ENCODE measurements at regions not wholly inside any gene's neighbourhood (a gene's known extent, or its start where the extent isn't known, plus 50 kb on each side); places are given as distances from the start of the nearest gene placed in this dataset.
"Not testable (repeated sequence)": the region's sequence is repeated elsewhere in the genome, so short reads cannot be mapped to it uniquely, and the experiment has no call there.

GRCh38 chr1:245062741-245063305 is 92.0 kb upstream of the KIF26B start:
- DNase-seq (ENCODE audit: low read depth in 4 of 4, low spot score in 3 of 4), result no peak

DNA sequence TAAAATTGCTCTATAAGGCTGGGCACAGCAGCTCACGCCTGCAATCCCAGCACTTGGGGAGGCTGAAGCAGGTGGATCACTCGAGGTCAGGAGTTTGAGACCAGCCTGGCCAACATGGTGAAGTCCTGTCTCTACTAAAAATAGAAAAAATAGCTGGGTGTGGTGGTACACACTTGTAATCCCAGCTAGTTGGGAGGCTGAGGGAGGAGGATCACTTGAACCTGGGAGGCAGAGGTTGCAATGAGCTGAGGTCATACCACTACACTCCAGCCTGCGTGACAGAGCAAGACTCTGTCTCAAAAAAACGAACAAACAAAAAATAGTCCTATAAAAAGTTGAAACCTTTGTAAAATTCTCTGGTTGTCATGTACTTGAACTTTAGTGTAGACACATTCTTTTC is 93.0 kb upstream of the KIF26B start:
- DNase-seq (ENCODE audit: low read depth in 4 of 4, low spot score in 3 of 4), result not testable (repeated sequence)

DNA sequence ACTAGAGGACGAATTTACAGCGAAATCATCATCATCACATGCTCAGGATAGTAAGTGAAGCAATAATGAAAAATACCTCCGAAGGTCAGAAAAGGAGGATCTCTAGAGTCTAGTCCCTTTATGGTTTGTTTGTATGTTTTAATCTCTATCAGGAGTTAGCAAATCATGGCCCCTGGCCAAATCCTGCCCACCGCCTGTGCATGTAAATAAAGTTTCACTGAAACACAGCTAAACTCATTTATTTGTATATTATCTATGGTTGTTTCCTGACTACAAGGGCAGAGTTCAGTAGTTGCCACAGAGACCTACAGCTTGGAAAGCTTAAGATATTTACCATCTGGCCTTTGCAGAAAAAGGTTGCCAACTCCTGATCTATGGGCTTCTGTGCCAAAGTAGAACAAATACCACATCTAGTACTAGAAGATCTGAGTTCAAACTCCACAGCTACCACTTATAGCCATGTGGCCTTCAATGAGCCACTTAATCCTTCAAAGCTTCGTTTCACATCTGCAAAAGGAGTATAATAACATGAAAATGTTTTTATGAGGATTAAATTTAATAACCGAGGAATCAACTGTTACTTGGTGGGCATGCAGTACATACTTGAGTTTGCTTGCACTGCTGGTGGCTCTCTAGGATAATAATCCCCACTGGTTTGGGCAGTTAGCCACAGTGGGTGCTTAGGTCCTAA is 94.0 kb upstream of the KIF26B start:
- DNase-seq (ENCODE audit: low read depth in 4 of 4, low spot score in 3 of 4), result no peak

- no peak for DNase-seq (ENCODE audit: low read depth in 4 of 4, low spot score in 3 of 4)
Observed at GRCh38 chr1:245059806-245060424, 94.9 kb upstream of the KIF26B start.

- no peak for DNase-seq (ENCODE audit: low read depth in 4 of 4, low spot score in 3 of 4)
Observed at GRCh38 chr1:245058882-245059281, 95.9 kb upstream of the KIF26B start.

DNA sequence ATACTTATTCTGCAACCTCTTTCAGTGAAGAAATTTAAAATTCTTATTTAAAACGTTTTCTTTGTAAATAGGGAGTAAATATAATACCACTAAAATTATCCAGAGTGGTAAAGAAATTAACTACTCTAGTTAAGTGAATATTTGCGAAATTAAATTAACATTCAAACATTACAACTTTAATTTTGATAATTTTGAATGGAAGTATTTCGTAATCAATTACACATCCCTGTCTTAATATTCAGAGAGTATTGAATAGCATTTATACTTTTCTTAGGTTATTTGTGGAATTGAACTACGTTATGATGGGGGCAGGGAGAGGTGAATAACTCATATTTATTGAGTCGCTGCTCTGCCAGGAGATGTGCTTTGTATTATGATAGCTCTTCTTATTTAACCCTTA is 96.3 kb upstream of the KIF26B start:
- DNase-seq (ENCODE audit: low read depth in 4 of 4, low spot score in 3 of 4), result no peak

- DNase-seq (ENCODE audit: low read depth in 4 of 4, low spot score in 3 of 4), result no peak
Observed at GRCh38 chr1:245056913-245057312, 97.9 kb upstream of the KIF26B start.

GRCh38 chr1:245056296-245056695 is 98.5 kb upstream of the KIF26B start:
- not testable (repeated sequence) for DNase-seq (ENCODE audit: low read depth in 4 of 4, low spot score in 3 of 4)

- no peak for DNase-seq (ENCODE audit: low read depth in 4 of 4, low spot score in 3 of 4)
Observed at GRCh38 chr1:245055752-245056151, 99.0 kb upstream of the KIF26B start.

DNA sequence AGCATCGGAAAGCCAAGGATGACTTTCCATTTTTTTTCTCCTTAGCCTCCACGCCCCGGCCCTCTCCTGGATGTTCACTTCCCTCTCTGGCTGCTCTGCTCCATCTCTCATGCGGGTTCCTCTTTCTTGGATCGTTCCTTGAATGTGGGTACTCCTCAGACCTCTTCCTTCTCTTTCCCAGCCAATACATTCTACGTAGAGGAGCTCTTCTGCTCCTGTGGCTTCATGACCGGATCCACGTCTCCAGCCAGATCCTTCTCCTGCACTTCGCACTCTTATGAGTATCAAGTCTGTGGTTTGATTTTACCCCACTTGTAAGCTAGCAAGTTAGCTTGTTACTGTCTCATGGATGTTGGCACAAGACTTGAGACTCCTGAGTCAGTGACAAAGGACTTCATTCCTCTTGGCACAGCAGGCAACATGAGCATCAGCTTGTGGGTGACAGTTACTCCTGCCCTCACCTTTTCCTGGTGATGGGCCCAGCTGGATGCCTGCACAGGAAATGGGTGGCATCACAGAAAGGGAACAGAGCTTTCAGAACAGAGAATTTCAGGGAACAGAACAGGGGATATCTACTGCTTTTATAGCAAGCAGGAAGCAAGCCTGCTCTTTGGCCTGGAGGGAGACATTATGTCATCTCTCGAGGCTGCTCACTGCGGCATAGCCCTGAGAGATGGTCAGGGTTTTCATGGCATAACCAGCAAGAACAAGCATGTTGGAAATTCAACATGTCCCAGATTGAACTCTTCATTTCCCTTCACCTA is 100.1 kb upstream of the KIF26B start:
- DNase-seq (ENCODE audit: low read depth in 4 of 4, low spot score in 3 of 4), result no peak

DNA sequence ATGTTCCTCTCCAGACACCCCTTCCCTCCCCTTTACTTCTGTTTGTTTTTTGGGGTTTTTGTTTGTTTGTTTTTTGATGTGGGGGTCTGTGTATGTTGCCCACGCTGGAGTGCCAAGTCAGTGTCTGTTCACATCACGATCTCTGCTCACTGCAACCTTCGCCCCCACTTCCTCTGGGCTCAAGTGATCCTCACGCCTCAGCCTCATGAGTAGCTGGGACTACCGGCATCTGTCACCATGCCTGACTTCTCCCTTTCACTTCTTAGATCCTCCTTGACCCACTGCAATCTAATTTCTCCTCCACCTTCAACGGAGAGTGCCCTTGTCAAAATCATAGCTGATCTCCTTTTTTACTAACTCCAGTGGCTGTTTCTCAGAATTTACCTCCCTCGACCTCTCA is 100.7 kb upstream of the KIF26B start:
- DNase-seq (ENCODE audit: low read depth in 4 of 4, low spot score in 3 of 4), result no peak

GRCh38 chr1:245052258-245052657 is 102.5 kb upstream of the KIF26B start:
- no peak for DNase-seq (ENCODE audit: low read depth in 4 of 4, low spot score in 3 of 4)

GRCh38 chr1:245051349-245052221 is 103.2 kb upstream of the KIF26B start:
- no peak for DNase-seq (ENCODE audit: low read depth in 4 of 4, low spot score in 3 of 4)

DNA sequence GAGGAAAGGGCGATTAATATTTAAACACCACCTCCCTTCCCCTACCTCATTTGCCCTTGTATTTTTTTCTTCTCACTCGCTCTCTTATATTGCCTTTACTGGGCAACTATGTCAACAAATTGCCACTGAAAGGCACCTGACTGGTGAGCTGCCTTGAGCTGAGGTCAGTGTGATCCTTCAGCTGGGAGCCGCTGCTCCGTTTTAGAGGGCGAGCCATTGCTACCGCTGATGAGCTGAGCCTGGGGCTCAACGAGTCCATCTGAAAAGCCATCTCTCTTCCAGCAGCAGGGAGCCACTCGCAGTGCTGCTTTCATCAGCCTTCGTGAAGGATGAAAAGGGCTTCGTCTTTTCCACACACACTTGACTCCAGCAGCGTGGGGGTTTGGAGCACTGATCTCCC is 108.0 kb upstream of the KIF26B start:
- no peak for DNase-seq (ENCODE audit: low read depth in 4 of 4, low spot score in 3 of 4)

- no peak for DNase-seq (ENCODE audit: low read depth in 4 of 4, low spot score in 3 of 4)
Observed at GRCh38 chr1:245046315-245046714, 108.5 kb upstream of the KIF26B start.

GRCh38 chr1:245045087-245045881 is 109.5 kb upstream of the KIF26B start:
- DNase-seq (ENCODE audit: low read depth in 4 of 4, low spot score in 3 of 4), result no peak

DNA sequence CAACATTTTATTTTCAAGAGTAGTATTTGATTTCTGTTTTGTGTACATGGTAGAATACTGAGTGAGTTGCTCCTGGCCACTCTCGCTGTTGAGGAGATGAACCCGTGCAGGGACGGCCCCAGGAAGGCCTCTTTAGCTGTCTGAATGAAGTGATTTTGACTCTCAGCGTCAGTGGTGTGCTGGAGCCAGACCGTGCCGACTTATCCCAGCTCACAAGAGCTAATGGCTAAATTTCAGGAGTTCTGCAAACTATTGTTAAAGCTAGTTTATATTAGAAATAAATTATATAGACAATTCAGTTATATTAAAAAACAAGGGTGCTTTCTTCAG is 111.2 kb upstream of the KIF26B start:
- no peak for DNase-seq (ENCODE audit: low read depth in 4 of 4, low spot score in 3 of 4)

GRCh38 chr1:245041058-245041698 is 113.6 kb upstream of the KIF26B start:
- DNase-seq (ENCODE audit: low read depth in 4 of 4, low spot score in 3 of 4), result no peak

DNA sequence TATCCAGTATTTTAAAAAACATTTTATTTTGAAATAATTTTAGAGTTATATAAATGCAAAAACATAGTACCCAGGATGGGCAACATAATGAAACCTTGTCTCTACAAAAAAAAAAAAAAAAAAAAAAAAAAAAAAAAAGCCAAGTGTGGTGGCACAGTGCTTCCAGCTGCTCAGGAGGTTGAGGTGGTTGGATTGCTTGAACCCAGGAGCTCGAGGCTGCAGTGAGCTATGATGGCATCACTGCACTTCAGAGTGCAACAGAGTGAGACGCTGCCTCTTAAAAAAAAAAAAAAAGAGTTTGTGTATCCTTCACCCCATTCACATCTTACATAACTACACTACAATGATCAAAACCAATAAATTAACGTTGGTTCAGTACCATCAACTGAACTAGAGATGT is 115.6 kb upstream of the KIF26B start:
- no peak for DNase-seq (ENCODE audit: low read depth in 4 of 4, low spot score in 3 of 4)
